ENCODE measurements at regions not wholly inside any gene's neighbourhood (a gene's known extent, or its start where the extent isn't known, plus 50 kb on each side); places are given as distances from the start of the nearest gene placed in this dataset.

DNA sequence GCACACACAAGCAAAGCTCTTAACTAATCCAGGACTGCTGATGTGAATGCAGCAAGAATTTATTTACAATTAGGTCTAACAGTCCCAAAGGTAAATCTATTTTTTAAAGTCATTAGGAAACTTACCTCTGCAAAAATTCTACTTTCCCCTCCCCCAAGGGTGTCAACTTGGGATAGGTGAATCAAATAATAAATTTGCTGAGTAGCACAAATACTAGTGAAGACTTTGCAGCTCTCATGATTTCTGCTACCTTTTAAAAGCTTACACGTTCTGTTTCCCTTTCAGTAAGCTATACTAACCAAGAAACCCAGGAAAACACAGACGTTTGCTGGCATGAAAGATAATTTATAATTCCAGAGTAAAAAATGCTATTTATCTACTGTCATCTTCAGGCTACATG lies 296.6 kb upstream of the SLC7A11 start:
- TF ChIP-seq, protein P1, sequence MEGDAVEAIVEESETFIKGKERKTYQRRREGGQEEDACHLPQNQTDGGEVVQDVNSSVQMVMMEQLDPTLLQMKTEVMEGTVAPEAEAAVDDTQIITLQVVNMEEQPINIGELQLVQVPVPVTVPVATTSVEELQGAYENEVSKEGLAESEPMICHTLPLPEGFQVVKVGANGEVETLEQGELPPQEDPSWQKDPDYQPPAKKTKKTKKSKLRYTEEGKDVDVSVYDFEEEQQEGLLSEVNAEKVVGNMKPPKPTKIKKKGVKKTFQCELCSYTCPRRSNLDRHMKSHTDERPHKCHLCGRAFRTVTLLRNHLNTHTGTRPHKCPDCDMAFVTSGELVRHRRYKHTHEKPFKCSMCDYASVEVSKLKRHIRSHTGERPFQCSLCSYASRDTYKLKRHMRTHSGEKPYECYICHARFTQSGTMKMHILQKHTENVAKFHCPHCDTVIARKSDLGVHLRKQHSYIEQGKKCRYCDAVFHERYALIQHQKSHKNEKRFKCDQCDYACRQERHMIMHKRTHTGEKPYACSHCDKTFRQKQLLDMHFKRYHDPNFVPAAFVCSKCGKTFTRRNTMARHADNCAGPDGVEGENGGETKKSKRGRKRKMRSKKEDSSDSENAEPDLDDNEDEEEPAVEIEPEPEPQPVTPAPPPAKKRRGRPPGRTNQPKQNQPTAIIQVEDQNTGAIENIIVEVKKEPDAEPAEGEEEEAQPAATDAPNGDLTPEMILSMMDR (IDR thresholded peaks at IDR 0.05) = no peak
- TF ChIP-seq POLR2A (IDR thresholded peaks at IDR 0.05) = no peak
- TF ChIP-seq EP300 (IDR thresholded peaks at IDR 0.05) = no peak
